GM12878 (cell line): ENCODE measurements at regions not wholly inside any gene's neighbourhood (a gene's known extent, or its start where the extent isn't known, plus 50 kb on each side); places are given as distances from the start of the nearest gene placed in this dataset.
"Not testable (repeated sequence)": the region's sequence is repeated elsewhere in the genome, so short reads cannot be mapped to it uniquely, and the experiment has no call there.

Experiments used
- CBX3 ChIP-seq: fragments of 200-600 bp; sonication (generic); IDR thresholded peaks from 2 replicates; pipeline ENCODE4 v1.6.1; 2016; ENCODE audit warnings: low read depth, borderline replicate concordance
- CEBPB ChIP-seq, 2 experiments: fragments of 150-350 bp in 1 of 2; IDR thresholded peaks; 2 replicates each; pipeline ENCODE4 v1.6.1; 2012 to 2014; ENCODE audit warnings: low read depth in 2 of 2, low read length in 2 of 2, borderline replicate concordance in 1 of 2, inconsistent platforms in 1 of 2
- CREB1 ChIP-seq: IDR thresholded peaks from 2 replicates; pipeline ENCODE4 v1.6.1; 2012; ENCODE audit warnings: low read depth, mild to moderate bottlenecking, inconsistent platforms
- EZH2 ChIP-seq: IDR thresholded peaks from 2 replicates; pipeline ENCODE4 v1.6.1; 2012; ENCODE audit warnings: low read depth, mild to moderate bottlenecking, control low read depth, inconsistent platforms, low read length, borderline replicate concordance; ENCODE audit not compliant: control insufficient read depth
- GABPA ChIP-seq: IDR thresholded peaks from 2 replicates; pipeline ENCODE4 v1.6.1; 2014; ENCODE audit warnings: antibody characterized with exemption, low read depth, mild to moderate bottlenecking, inconsistent platforms
- POLR2AphosphoS5 ChIP-seq: IDR thresholded peaks from 2 replicates; pipeline ENCODE4 v1.6.1; 2011; ENCODE audit warnings: mild to moderate bottlenecking, low read length, inconsistent platforms
- RAD21 ChIP-seq: IDR thresholded peaks from 2 replicates; pipeline ENCODE4 v1.6.1; 2011; ENCODE audit warnings: mild to moderate bottlenecking, low read depth, low read length, moderate library complexity; ENCODE audit not compliant: insufficient read depth
- SP1 ChIP-seq: IDR thresholded peaks from one replicate; pipeline ENCODE4 v1.6.1; 2011; ENCODE audit warnings: low read depth, low read length
- SPI1 ChIP-seq: IDR thresholded peaks from 2 replicates; pipeline ENCODE4 v1.6.1; 2011; ENCODE audit warnings: low read depth, mild to moderate bottlenecking, low read length, moderate library complexity, borderline replicate concordance; ENCODE audit not compliant: insufficient read depth
- TF ChIP-seq, protein P1 (sequence below), 3 experiments: IDR thresholded peaks in 2 of 3; conservative IDR thresholded peaks in 1 of 3; 2 replicates each; pipeline ENCODE4 v1.5.1; 2011; ENCODE audit warnings: low read depth in 3 of 3, low read length in 3 of 3, mild to moderate bottlenecking in 3 of 3, control low read depth in 2 of 3, moderate library complexity in 2 of 3, inconsistent platforms in 1 of 3, mixed read lengths in 1 of 3; ENCODE audit not compliant: control insufficient read depth in 2 of 3, insufficient read depth in 1 of 3; ENCODE audit errors: extremely low read depth in 1 of 3
- TF ChIP-seq, protein P2 (sequence below): IDR thresholded peaks from 2 replicates; pipeline ENCODE4 v1.6.1; 2011; ENCODE audit warnings: borderline replicate concordance, low read depth, mild to moderate bottlenecking, moderate library complexity, low read length; ENCODE audit not compliant: insufficient read depth, poor library complexity, severe bottlenecking

GRCh38 chr9:94413665-94414064 is 85.2 kb upstream of the NUTM2F start:
- not testable (repeated sequence) for TF ChIP-seq SPI1; POLR2AphosphoS5; RAD21; CREB1; CEBPB (IDR thresholded peaks at IDR 0.05; ENCODE audit: borderline replicate concordance in 1 of 2, low read depth in 2 of 2, low read length in 2 of 2); GABPA; SP1; EZH2; CBX3
- TF ChIP-seq, protein P1, sequence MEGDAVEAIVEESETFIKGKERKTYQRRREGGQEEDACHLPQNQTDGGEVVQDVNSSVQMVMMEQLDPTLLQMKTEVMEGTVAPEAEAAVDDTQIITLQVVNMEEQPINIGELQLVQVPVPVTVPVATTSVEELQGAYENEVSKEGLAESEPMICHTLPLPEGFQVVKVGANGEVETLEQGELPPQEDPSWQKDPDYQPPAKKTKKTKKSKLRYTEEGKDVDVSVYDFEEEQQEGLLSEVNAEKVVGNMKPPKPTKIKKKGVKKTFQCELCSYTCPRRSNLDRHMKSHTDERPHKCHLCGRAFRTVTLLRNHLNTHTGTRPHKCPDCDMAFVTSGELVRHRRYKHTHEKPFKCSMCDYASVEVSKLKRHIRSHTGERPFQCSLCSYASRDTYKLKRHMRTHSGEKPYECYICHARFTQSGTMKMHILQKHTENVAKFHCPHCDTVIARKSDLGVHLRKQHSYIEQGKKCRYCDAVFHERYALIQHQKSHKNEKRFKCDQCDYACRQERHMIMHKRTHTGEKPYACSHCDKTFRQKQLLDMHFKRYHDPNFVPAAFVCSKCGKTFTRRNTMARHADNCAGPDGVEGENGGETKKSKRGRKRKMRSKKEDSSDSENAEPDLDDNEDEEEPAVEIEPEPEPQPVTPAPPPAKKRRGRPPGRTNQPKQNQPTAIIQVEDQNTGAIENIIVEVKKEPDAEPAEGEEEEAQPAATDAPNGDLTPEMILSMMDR (IDR thresholded peaks at IDR 0.05 in 2 of 3, conservative IDR thresholded peaks at IDR 0.05 in 1 of 3; ENCODE audit: control insufficient read depth in 2 of 3, extremely low read depth in 1 of 3, insufficient read depth in 1 of 3, low read depth in 3 of 3, low read length in 3 of 3), result not testable (repeated sequence)
- TF ChIP-seq, protein P2, sequence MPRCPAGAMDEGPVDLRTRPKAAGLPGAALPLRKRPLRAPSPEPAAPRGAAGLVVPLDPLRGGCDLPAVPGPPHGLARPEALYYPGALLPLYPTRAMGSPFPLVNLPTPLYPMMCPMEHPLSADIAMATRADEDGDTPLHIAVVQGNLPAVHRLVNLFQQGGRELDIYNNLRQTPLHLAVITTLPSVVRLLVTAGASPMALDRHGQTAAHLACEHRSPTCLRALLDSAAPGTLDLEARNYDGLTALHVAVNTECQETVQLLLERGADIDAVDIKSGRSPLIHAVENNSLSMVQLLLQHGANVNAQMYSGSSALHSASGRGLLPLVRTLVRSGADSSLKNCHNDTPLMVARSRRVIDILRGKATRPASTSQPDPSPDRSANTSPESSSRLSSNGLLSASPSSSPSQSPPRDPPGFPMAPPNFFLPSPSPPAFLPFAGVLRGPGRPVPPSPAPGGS, result not testable (repeated sequence)
